Coronary artery (tissue), 2 donors: ENCODE measurements at regions not wholly inside any gene's neighbourhood (a gene's known extent, or its start where the extent isn't known, plus 50 kb on each side); places are given as distances from the start of the nearest gene placed in this dataset.

Experiments used
- DNase-seq: peaks from one replicate; pipeline ENCODE4 v3.0.0-alpha.2; 2017; ENCODE audit warnings: low spot score
- H3K27ac ChIP-seq, 2 donors: fragments of 200-600 bp; sonication (generic); one replicate each; pipeline ENCODE4 v1.5.1; 2016 to 2019
- H3K4me3 ChIP-seq: fragments of 200-600 bp; sonication (generic); 2 replicates; pipeline ENCODE4 v1.5.1; 2016; ENCODE audit warnings: mild to moderate bottlenecking, moderate library complexity
- TF ChIP-seq, protein P1 (sequence below): fragments of 200-600 bp; sonication (generic); IDR thresholded peaks from one replicate; pipeline ENCODE4 v1.5.1; 2019; ENCODE audit warnings: antibody characterized with exemption

DNA sequence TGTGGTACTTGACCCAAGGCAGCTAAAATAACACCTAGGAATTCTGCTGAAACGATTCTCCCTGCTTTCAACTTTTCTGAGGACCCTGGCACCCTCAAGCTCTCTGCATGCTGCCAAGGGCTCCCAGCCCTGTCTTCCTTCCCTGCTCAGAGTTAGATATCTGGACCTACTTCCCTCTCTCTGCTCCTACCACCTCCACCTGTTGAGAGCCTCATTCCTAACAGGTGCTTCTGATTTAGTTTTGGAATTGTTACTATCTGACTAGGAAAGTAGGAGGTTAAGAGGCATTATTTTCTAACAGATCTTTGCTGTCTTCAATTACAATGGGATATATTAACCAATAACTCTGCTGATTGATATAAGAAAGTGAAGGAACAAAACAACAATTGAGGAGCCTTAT, 253.8 kb downstream of the FZD1 start:
- H3K27ac ChIP-seq: no peak overlapping the region
- no peak for DNase-seq
- TF ChIP-seq, protein P1, sequence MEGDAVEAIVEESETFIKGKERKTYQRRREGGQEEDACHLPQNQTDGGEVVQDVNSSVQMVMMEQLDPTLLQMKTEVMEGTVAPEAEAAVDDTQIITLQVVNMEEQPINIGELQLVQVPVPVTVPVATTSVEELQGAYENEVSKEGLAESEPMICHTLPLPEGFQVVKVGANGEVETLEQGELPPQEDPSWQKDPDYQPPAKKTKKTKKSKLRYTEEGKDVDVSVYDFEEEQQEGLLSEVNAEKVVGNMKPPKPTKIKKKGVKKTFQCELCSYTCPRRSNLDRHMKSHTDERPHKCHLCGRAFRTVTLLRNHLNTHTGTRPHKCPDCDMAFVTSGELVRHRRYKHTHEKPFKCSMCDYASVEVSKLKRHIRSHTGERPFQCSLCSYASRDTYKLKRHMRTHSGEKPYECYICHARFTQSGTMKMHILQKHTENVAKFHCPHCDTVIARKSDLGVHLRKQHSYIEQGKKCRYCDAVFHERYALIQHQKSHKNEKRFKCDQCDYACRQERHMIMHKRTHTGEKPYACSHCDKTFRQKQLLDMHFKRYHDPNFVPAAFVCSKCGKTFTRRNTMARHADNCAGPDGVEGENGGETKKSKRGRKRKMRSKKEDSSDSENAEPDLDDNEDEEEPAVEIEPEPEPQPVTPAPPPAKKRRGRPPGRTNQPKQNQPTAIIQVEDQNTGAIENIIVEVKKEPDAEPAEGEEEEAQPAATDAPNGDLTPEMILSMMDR: no peak
- no peak overlapping the region for H3K4me3 ChIP-seq

DNA sequence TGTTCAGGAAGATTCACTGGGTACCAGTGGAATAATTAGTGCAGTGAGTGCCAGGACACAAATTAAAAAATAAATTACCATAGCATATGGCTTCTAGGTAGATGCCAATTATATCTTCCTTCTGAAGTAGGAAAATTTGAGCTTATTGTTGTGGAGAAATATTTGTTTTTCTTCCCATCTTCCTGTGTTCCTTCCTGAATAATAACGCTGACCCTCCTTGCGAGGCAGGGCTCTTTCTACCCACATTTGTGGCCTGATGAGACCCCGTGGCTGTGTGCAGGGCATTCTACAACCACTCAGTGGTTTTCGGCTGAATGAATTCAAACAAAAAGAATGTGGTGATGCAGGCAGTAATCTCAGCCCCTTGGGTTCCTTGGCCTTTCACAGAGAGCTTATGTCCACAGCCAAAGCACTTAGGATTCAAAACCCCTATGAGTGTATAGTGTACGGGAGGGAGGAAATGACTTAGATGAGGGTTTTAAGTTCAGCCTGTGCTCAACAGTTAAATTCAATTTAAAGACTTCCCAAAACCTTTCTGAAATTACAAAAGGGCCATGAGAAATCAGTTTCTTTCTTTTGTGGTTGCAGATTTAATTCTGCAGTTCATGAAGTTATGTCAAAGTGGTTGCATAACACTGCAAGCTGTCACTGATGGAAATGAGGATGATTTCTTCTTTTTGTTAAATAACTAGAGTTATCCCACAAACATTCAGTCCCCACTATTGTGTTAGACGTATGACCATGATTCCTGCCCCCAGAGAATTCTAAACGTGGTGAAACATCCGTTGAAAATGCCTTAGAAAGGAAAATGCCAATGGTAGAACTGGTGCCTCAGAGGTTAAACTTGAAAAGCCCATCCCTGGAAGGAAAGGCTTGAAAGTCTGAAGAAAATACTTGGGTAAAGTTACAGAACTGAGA, 255.3 kb downstream of the FZD1 start:
- no peak for DNase-seq
- TF ChIP-seq, protein P1: no peak
- no peak overlapping the region for H3K27ac ChIP-seq
- no peak overlapping the region for H3K4me3 ChIP-seq

DNA sequence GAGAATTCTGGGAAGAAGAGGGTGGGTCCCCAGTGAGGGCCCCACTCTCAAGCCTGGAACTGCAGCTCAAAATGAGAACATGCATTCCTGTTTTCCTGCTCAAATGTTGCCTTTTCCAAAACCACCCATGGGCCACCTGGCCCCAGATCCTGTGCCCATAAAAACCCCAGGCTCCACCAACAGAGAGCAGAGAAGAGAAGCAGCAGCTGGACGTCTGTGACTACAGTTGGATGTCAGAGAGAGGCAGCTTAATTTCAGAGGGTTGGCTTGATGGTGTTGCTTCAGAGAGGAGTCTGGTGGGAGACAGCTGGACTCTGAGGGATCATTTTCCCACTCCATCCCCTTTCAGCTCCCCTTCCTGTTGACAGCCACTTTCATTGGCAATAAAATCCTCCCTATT, 256.4 kb downstream of the FZD1 start:
- no peak for DNase-seq
- TF ChIP-seq, protein P1: no peak
- Histone ChIP-seq H3K27ac (no peak overlapping the region), H3K4me3 (no peak overlapping the region)

DNA sequence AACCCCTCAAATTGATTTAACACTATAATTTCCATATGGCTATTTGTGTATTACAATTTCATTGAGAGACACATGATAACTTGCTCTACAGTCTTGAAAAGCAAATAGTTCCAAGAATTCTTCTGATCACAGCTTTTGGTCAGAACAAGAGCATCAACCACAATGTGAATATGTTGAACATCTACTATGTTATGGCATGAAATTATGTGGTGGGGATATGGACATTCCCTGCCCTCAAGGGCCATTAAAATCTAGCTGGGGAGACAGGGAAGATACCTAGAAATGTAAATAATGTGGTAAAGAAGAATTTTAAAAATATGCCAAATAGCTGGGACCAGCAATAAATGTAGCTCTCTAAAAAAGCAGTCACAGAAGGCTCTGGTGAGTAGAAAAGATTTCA, 262.2 kb downstream of the FZD1 start:
- Histone ChIP-seq H3K27ac (no peak overlapping the region), H3K4me3 (no peak overlapping the region)
- TF ChIP-seq, protein P1: no peak
- no peak for DNase-seq

DNA sequence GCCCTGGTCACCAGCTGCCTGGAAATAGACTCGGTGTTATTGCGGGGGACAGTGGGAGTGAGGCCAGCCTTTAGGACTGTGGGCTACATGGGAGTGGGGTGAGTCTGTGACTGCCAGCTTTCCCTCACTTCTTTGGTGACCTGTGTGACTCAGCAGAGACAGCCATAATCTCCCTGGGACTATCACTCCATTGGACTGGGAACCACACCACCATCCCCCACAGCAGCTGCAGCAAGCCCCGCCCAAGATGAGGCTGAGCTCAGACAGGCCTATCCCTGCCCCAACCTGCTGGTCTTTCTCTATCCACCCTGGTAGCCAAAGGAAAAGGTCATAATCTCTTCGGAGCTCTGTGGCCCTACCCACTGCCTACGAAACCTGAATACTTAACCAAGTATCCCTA, 263.2 kb downstream of the FZD1 start:
- DNase-seq: no peak
- Histone ChIP-seq H3K4me3 (no peak overlapping the region), H3K27ac (no peak overlapping the region)
- TF ChIP-seq, protein P1: no peak

DNA sequence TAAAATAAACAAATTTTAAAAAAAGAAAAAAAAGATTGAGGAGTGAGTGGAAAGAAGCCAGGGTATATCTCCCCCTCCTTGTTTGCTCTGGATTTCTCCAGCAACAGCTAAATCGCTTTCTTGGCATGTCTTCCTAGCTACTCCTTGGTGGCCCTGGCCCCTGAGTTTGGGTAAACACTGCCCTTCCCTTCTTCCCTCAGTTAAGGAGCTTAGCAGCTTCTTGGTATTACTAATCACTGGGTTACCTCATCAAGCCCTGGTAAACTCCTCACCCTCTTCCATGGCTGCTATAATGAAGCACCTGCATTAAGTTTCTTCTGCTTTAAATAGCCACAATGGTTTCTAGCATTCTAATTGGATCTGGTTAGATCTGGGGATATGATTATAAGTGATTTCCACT, 269.8 kb downstream of the FZD1 start:
- DNase-seq: no peak
- Histone ChIP-seq H3K4me3 (no peak overlapping the region), H3K27ac (no peak overlapping the region)
- TF ChIP-seq, protein P1: no peak
